ENCODE measurements at regions not wholly inside any gene's neighbourhood (a gene's known extent, or its start where the extent isn't known, plus 50 kb on each side); places are given as distances from the start of the nearest gene placed in this dataset.

GRCh38 chr7:41439515-41439879 is 263.4 kb downstream of the INHBA start:
- no peak for TF ChIP-seq EGR1 (IDR thresholded peaks at IDR 0.05)
- no peak for TF ChIP-seq USF1 (IDR thresholded peaks at IDR 0.05)
- TF ChIP-seq ZBTB7A (IDR thresholded peaks at IDR 0.05; ENCODE audit: low read depth), result no peak
- TF ChIP-seq, protein P1, sequence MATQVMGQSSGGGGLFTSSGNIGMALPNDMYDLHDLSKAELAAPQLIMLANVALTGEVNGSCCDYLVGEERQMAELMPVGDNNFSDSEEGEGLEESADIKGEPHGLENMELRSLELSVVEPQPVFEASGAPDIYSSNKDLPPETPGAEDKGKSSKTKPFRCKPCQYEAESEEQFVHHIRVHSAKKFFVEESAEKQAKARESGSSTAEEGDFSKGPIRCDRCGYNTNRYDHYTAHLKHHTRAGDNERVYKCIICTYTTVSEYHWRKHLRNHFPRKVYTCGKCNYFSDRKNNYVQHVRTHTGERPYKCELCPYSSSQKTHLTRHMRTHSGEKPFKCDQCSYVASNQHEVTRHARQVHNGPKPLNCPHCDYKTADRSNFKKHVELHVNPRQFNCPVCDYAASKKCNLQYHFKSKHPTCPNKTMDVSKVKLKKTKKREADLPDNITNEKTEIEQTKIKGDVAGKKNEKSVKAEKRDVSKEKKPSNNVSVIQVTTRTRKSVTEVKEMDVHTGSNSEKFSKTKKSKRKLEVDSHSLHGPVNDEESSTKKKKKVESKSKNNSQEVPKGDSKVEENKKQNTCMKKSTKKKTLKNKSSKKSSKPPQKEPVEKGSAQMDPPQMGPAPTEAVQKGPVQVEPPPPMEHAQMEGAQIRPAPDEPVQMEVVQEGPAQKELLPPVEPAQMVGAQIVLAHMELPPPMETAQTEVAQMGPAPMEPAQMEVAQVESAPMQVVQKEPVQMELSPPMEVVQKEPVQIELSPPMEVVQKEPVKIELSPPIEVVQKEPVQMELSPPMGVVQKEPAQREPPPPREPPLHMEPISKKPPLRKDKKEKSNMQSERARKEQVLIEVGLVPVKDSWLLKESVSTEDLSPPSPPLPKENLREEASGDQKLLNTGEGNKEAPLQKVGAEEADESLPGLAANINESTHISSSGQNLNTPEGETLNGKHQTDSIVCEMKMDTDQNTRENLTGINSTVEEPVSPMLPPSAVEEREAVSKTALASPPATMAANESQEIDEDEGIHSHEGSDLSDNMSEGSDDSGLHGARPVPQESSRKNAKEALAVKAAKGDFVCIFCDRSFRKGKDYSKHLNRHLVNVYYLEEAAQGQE (IDR thresholded peaks at IDR 0.05; ENCODE audit: low read depth), result no peak
- no peak for TF ChIP-seq CREB1 (IDR thresholded peaks at IDR 0.05; ENCODE audit: low read depth)
- TF ChIP-seq TAF1 (IDR thresholded peaks at IDR 0.05; ENCODE audit: low read depth), result no peak
- no peak for TF ChIP-seq TEAD4 (IDR thresholded peaks at IDR 0.05)
- TF ChIP-seq EP300 (IDR thresholded peaks at IDR 0.05; ENCODE audit: borderline replicate concordance), result no peak
- no peak for TF ChIP-seq FOXM1 (IDR thresholded peaks at IDR 0.05; ENCODE audit: borderline replicate concordance, low read depth)
- TF ChIP-seq CEBPB (IDR thresholded peaks at IDR 0.05), result no peak
- TF ChIP-seq TCF12 (IDR thresholded peaks at IDR 0.05; ENCODE audit: low read depth), result no peak

GRCh38 chr7:41438705-41439514 is 264.0 kb downstream of the INHBA start:
- TF ChIP-seq FOXM1 (IDR thresholded peaks at IDR 0.05; ENCODE audit: borderline replicate concordance, low read depth) (no peak), MAX (IDR thresholded peaks at IDR 0.05) (no peak), TEAD4 (IDR thresholded peaks at IDR 0.05) (no peak), YY1 (IDR thresholded peaks at IDR 0.05; ENCODE audit: low read depth) (no peak), RAD21 (IDR thresholded peaks at IDR 0.05; ENCODE audit: low read depth) (no peak), TCF12 (IDR thresholded peaks at IDR 0.05; ENCODE audit: low read depth) (no peak), EGR1 (IDR thresholded peaks at IDR 0.05) (no peak), USF1 (IDR thresholded peaks at IDR 0.05) (no peak), CEBPB (IDR thresholded peaks at IDR 0.05) (no peak), NFIC (IDR thresholded peaks at IDR 0.05) (no peak), EP300 (IDR thresholded peaks at IDR 0.05; ENCODE audit: borderline replicate concordance) (no peak), ZBTB7A (IDR thresholded peaks at IDR 0.05; ENCODE audit: low read depth) (no peak), TAF1 (IDR thresholded peaks at IDR 0.05; ENCODE audit: low read depth) (no peak), CREB1 (IDR thresholded peaks at IDR 0.05; ENCODE audit: low read depth) (no peak)
- TF ChIP-seq, protein P1 (IDR thresholded peaks at IDR 0.05; ENCODE audit: low read depth), result no peak

DNA sequence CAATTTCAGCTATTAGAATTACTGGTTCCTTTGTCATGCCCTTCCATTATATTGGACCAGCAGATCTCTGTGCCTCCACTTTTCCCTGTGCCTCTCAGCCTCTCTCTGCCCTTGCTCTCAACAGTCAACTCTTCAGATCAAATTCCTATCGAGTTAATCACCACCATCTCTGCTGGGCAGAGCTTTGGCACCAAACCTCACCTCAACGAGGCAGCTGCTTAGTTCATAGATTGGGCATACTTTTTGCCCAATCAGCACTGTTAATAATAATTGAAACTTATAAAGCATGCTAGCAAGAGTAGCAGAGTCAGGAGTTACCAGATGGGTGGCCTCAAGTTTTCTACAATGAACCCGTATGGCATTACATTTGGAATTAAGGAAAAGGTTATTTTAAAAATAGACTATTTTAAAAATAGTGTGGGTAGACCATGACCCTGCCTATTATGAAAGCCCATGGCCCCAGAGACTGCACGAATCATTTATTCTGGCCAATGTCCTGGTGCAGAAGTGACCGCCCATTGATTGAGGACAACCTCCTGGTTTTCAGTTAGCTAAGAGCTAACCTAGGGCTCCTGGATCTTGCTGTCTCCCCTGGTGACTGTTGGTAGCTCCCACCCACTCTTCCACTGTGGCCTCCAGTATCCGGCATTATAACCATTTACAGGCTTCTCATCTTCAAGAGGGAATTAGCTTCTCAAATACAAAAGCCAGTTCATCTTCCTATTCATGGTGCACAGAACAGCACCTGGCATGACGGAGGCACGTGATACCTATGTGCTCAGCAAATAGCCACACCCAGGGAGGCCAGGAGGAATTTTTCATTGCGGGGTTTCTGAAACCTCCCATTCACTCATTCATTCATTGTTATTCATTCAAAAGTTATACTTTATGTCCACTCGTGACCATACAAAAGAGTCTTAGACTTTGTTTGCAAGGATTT is 265.4 kb downstream of the INHBA start:
- TF ChIP-seq ZBTB7A (IDR thresholded peaks at IDR 0.05; ENCODE audit: low read depth), result no peak
- TF ChIP-seq EGR1 (IDR thresholded peaks at IDR 0.05), result no peak
- TF ChIP-seq CEBPB (IDR thresholded peaks at IDR 0.05), result no peak
- no peak for TF ChIP-seq TCF12 (IDR thresholded peaks at IDR 0.05; ENCODE audit: low read depth)
- TF ChIP-seq EP300 (IDR thresholded peaks at IDR 0.05; ENCODE audit: borderline replicate concordance), result no peak
- TF ChIP-seq, protein P1 (IDR thresholded peaks at IDR 0.05; ENCODE audit: low read depth), result no peak
- TF ChIP-seq MAX (IDR thresholded peaks at IDR 0.05), result no peak
- TF ChIP-seq FOXM1 (IDR thresholded peaks at IDR 0.05; ENCODE audit: borderline replicate concordance, low read depth), result no peak

Measured in Ishikawa (cell line).